Tibial nerve (tissue), 4 donors: ENCODE measurements at regions not wholly inside any gene's neighbourhood (a gene's known extent, or its start where the extent isn't known, plus 50 kb on each side); places are given as distances from the start of the nearest gene placed in this dataset.

Source experiments
- DNase-seq, 2 donors: peaks; one replicate each; pipeline ENCODE4 v3.0.0-alpha.2; 2019; ENCODE audit warnings: low spot score in 2 of 2
- H3K27ac ChIP-seq, 4 donors: fragments of 200-600 bp; sonication (generic) in 3 of 4; one replicate each; pipeline ENCODE4 v1.5.1; 2017 to 2019; ENCODE audit warnings: mild to moderate bottlenecking in 1 of 4
- H3K27me3 ChIP-seq, 2 donors: fragments of 200-600 bp; sonication (generic) in 1 of 2; one replicate each; pipeline versions ENCODE4 v1.5.1 to v1.6.0; 2017 to 2019
- H3K36me3 ChIP-seq, 3 donors: fragments of 200-600 bp; sonication (generic); one replicate each; pipeline ENCODE4 v1.5.1; 2018 to 2019
- H3K4me1 ChIP-seq, 4 donors: fragments of 200-600 bp; sonication (generic) in 3 of 4; one replicate each; pipeline ENCODE4 v1.5.1; 2017 to 2019
- H3K4me3 ChIP-seq, 4 donors: fragments of 200-600 bp; sonication (generic) in 3 of 4; one replicate each; pipeline ENCODE4 v1.5.1; 2017 to 2019; ENCODE audit warnings: mild to moderate bottlenecking in 1 of 4, moderate library complexity in 1 of 4
- H3K9me3 ChIP-seq, 4 donors: fragments of 200-600 bp; sonication (generic) in 3 of 4; one replicate each; pipeline ENCODE4 v1.5.1; 2017 to 2019
- CTCF ChIP-seq, 5 experiments: fragments of 200-600 bp in 3 of 5; fragments of 450-650 bp in 2 of 5; sonication (generic) in 3 of 5; IDR thresholded peaks; one replicate each; pipeline ENCODE4 v1.5.1; 2016 to 2019; ENCODE audit warnings: antibody characterized with exemption in 5 of 5, mild to moderate bottlenecking in 3 of 5, moderate library complexity in 2 of 5
- EP300 ChIP-seq, 2 donors: sonication (generic); formaldehyde crosslinking; IDR thresholded peaks; one replicate each; pipeline ENCODE4 v1.6.1; 2017; ENCODE audit warnings: antibody characterized with exemption in 2 of 2, mild to moderate bottlenecking in 1 of 2
- POLR2A ChIP-seq, 2 donors: fragments of 450-650 bp; IDR thresholded peaks; one replicate each; pipeline ENCODE4 v1.6.1; 2017; ENCODE audit warnings: antibody characterized with exemption in 2 of 2, mild to moderate bottlenecking in 2 of 2, moderate library complexity in 2 of 2
- WGBS, 2 donors: methylation state at CpG; one replicate each; pipeline ENCODE4 v1.1.5; 2018; 5-methylcytosine and 5-hydroxymethylcytosine counted together

- Histone ChIP-seq H3K27me3 (no peaks in the 10 kb centered on the region), H3K4me3 (no peak overlapping the region), H3K4me1 (no peaks in the 10 kb centered on the region), H3K36me3 (no peaks in the 10 kb centered on the region), H3K27ac (no peak overlapping the region), H3K9me3 (no peaks in the 10 kb centered on the region)
- TF ChIP-seq CTCF (IDR thresholded peaks at IDR 0.05) = no peak
- TF ChIP-seq EP300 (IDR thresholded peaks at IDR 0.05) = no peak
- TF ChIP-seq POLR2A (IDR thresholded peaks at IDR 0.05) = no peak
- DNase-seq = no peak
- 55 to 67% methylated on average over 2 of the region's 2 CpGs for WGBS, 2 donors
Measured at GRCh38 chr16:49094471-49094870, 187.2 kb downstream of the CBLN1 start.

DNA sequence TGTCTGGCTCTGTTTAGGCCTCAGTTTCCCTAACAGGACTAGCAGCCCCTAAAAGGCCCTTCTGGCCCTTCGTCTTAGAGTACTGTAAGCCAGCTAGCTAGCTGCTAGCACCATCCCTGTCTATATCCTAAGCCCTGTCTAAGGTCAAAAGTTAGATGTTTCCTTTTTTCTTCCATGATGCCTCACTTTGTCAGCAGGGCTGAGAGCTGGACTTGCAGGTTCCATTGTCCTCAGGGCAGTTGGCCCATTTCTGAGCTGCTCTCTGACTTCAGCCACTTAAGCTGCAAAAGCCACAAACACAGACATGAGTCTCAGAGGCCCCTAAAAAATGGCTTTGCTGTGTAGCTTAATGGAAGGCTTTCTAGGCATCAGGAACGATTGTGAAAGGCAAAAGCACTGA is 187.7 kb downstream of the CBLN1 start:
- 57 to 63% methylated on average over 2 of the region's 2 CpGs for WGBS, 2 donors
- H3K4me3 ChIP-seq = no peak overlapping the region
- no peak for TF ChIP-seq CTCF (IDR thresholded peaks at IDR 0.05)
- no peak for TF ChIP-seq EP300 (IDR thresholded peaks at IDR 0.05)
- TF ChIP-seq POLR2A (IDR thresholded peaks at IDR 0.05) = no peak
- no peaks in the 10 kb centered on the region for H3K9me3 ChIP-seq
- H3K27me3 ChIP-seq = no peaks in the 10 kb centered on the region
- H3K36me3 ChIP-seq = no peaks in the 10 kb centered on the region
- H3K4me1 ChIP-seq = no peaks in the 10 kb centered on the region
- H3K27ac ChIP-seq = no peak overlapping the region
- DNase-seq = no peak

DNA sequence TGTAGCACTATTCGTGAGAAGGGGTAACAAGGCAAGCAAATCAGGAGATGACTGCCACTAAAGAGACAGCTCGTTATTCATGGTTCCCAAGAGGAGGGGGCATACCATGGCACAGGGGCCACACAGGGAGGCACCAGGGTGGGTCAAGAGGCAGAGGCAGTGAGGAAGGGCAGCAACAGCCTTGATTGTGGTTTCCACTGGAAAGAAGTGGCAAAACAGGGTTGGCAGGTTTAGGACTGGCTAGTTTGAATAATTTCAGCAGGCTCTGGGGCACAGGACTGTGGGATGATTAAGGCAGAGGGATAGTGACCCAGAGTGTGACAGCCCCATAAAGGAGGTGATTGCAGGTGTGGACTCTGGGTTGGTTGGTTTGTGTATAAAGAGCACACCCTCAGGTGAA is 188.9 kb downstream of the CBLN1 start:
- H3K36me3 ChIP-seq = no peaks in the 10 kb centered on the region
- no peak overlapping the region for H3K4me3 ChIP-seq
- no peaks in the 10 kb centered on the region for H3K4me1 ChIP-seq
- H3K9me3 ChIP-seq = no peaks in the 10 kb centered on the region
- H3K27me3 ChIP-seq = no peaks in the 10 kb centered on the region
- TF ChIP-seq EP300 (IDR thresholded peaks at IDR 0.05) (no peak), POLR2A (IDR thresholded peaks at IDR 0.05) (no peak), CTCF (IDR thresholded peaks at IDR 0.05) (no peak)
- no peak for DNase-seq
- WGBS, 2 donors = 61 to 68% methylated on average over 2 of the region's 2 CpGs
- H3K27ac ChIP-seq = no peak overlapping the region

DNA sequence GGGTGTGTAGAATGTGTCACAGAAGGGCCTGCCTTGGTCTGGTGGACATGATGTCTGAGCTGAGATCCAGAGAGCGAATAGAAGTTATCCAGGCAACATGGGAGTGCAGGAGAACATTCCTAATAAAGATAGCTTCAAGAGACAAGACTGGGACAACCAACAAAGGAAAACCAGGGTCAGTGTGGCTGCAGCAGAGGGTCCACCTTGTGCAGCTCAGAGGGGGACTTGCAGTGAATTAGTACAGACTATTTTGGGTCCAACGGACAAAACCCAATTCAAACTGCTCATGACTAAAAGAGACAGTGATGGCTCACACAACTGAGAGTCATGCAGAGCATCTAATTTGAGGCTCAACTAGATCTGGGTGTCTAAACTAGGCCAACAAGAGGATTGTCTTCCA is 192.1 kb downstream of the CBLN1 start:
- H3K4me1 ChIP-seq = no peaks in the 10 kb centered on the region
- WGBS, 2 donors = 86 to 93% methylated on average over 2 of the region's 2 CpGs
- peaks cover 0 to 9% (median 2%) of the 10 kb centered on the region in 4 donors for H3K9me3 ChIP-seq
- no peaks in the 10 kb centered on the region for H3K36me3 ChIP-seq
- no peak for TF ChIP-seq EP300 (IDR thresholded peaks at IDR 0.05)
- TF ChIP-seq POLR2A (IDR thresholded peaks at IDR 0.05) = no peak
- TF ChIP-seq CTCF (IDR thresholded peaks at IDR 0.05) = no peak
- H3K27me3 ChIP-seq = no peaks in the 10 kb centered on the region
- no peak overlapping the region for H3K4me3 ChIP-seq
- H3K27ac ChIP-seq = no peak overlapping the region
- no peak for DNase-seq

DNA sequence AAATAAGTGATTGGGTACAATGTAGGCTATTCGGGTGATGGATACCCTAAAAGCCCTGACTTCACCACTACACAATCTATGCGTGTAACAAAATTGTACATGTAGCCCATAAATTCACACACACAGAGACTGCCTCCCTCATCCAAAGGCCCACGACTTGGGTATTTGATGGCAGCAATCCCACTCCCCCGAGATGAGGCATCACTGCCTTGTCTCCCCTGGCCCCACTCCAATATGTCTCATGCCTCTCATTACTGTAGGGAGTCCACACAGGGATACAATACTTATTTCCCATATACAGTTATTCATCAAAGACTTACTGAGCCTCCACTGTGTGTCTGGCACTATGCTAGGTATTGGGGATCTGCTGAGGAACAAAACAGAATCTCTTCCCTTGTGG is 192.6 kb downstream of the CBLN1 start:
- H3K9me3 ChIP-seq = peaks cover 0 to 10% (median 2%) of the 10 kb centered on the region in 4 donors
- H3K4me3 ChIP-seq = no peak overlapping the region
- no peaks in the 10 kb centered on the region for H3K36me3 ChIP-seq
- no peaks in the 10 kb centered on the region for H3K27me3 ChIP-seq
- TF ChIP-seq CTCF (IDR thresholded peaks at IDR 0.05) = no peak
- no peak for TF ChIP-seq POLR2A (IDR thresholded peaks at IDR 0.05)
- no peak for TF ChIP-seq EP300 (IDR thresholded peaks at IDR 0.05)
- 69 to 87% methylated on average over 4 of the region's 4 CpGs for WGBS, 2 donors
- H3K27ac ChIP-seq = no peak overlapping the region
- DNase-seq = no peak
- no peaks in the 10 kb centered on the region for H3K4me1 ChIP-seq
